ENCODE measurements at regions not wholly inside any gene's neighbourhood (a gene's known extent, or its start where the extent isn't known, plus 50 kb on each side); places are given as distances from the start of the nearest gene placed in this dataset.
"Not testable (repeated sequence)": the region's sequence is repeated elsewhere in the genome, so short reads cannot be mapped to it uniquely, and the experiment has no call there.

GRCh38 chr3:88742674-88743507 lies 364.5 kb upstream of the EPHA3 start (continued):
- TF ChIP-seq ARNTL (CRISPR knock-in tag; IDR thresholded peaks at IDR 0.05; ENCODE audit: borderline replicate concordance, low read depth) (no peak), ISL1 (CRISPR knock-in tag; IDR thresholded peaks at IDR 0.05) (no peak), PATZ1 (CRISPR knock-in tag; IDR thresholded peaks at IDR 0.05; ENCODE audit: borderline replicate concordance) (no peak), BACH2 (CRISPR knock-in tag; IDR thresholded peaks at IDR 0.05; ENCODE audit: borderline replicate concordance) (no peak), CREB5 (CRISPR knock-in tag; IDR thresholded peaks at IDR 0.05; ENCODE audit: low read depth) (no peak), OSR1 (CRISPR knock-in tag; IDR thresholded peaks at IDR 0.05) (no peak)

GRCh38 chr3:88744896-88745295 lies 362.5 kb upstream of the EPHA3 start:
- TF ChIP-seq ZNF565 (CRISPR knock-in tag; conservative IDR thresholded peaks at IDR 0.05; ENCODE audit: low read depth) (no peak), RARB (CRISPR knock-in tag; IDR thresholded peaks at IDR 0.05) (no peak), SNAI2 (CRISPR knock-in tag; IDR thresholded peaks at IDR 0.05) (no peak)
- no peak for ATAC-seq

GRCh38 chr3:88747145-88747544 lies 360.3 kb upstream of the EPHA3 start:
- not testable (repeated sequence) for ATAC-seq

- no peak for ATAC-seq
- TF ChIP-seq ESRRG (CRISPR knock-in tag; IDR thresholded peaks at IDR 0.05) (no peak), TSHZ2 (CRISPR knock-in tag; IDR thresholded peaks at IDR 0.05) (no peak), TOX (CRISPR knock-in tag; IDR thresholded peaks at IDR 0.05; ENCODE audit: borderline replicate concordance) (no peak), CREB5 (CRISPR knock-in tag; IDR thresholded peaks at IDR 0.05; ENCODE audit: low read depth) (no peak), ZFP30 (CRISPR knock-in tag; IDR thresholded peaks at IDR 0.05) (no peak), ARNTL (CRISPR knock-in tag; IDR thresholded peaks at IDR 0.05; ENCODE audit: borderline replicate concordance, low read depth) (no peak), SNAI2 (CRISPR knock-in tag; IDR thresholded peaks at IDR 0.05) (no peak), BACH2 (CRISPR knock-in tag; IDR thresholded peaks at IDR 0.05; ENCODE audit: borderline replicate concordance) (no peak), OSR1 (CRISPR knock-in tag; IDR thresholded peaks at IDR 0.05) (no peak), POU6F1 (CRISPR knock-in tag; IDR thresholded peaks at IDR 0.05; ENCODE audit: borderline replicate concordance, low read depth) (no peak), GLIS3 (CRISPR knock-in tag; IDR thresholded peaks at IDR 0.05) (no peak), ZFP3 (CRISPR knock-in tag; IDR thresholded peaks at IDR 0.05) (no peak), CSDC2 (CRISPR knock-in tag; IDR thresholded peaks at IDR 0.05) (no peak), ISL1 (CRISPR knock-in tag; IDR thresholded peaks at IDR 0.05) (no peak), ZC3H10 (CRISPR knock-in tag; IDR thresholded peaks at IDR 0.05) (no peak), ZNF8 (CRISPR knock-in tag; IDR thresholded peaks at IDR 0.05) (no peak), ZNF70 (CRISPR knock-in tag; IDR thresholded peaks at IDR 0.05) (no peak), ZNF565 (CRISPR knock-in tag; conservative IDR thresholded peaks at IDR 0.05; ENCODE audit: low read depth) (no peak), PPARA (CRISPR knock-in tag; IDR thresholded peaks at IDR 0.05; ENCODE audit: borderline replicate concordance) (no peak), PATZ1 (CRISPR knock-in tag; IDR thresholded peaks at IDR 0.05; ENCODE audit: borderline replicate concordance) (no peak)
These were observed 348.7 kb upstream of the EPHA3 start for GRCh38 chr3:88758676-88759075.

Data from SK-N-SH treated with all-trans-retinoic acid at 6 μM for 48 hours (cell line).